K562 (cell line): ENCODE measurements at regions not wholly inside any gene's neighbourhood (a gene's known extent, or its start where the extent isn't known, plus 50 kb on each side); places are given as distances from the start of the nearest gene placed in this dataset.

ENCODE experiments used
- CTCF ChIP-seq, 3 experiments: IDR thresholded peaks in 2 of 3; conservative IDR thresholded peaks in 1 of 3; 2 replicates each; pipeline ENCODE4 v1.5.1; 2011 to 2012; ENCODE audit warnings: low read length in 3 of 3, mild to moderate bottlenecking in 3 of 3, control low read depth in 2 of 3, improper control_type of control experiment in 1 of 3, inconsistent platforms in 1 of 3, low read depth in 1 of 3, mixed read lengths in 1 of 3, moderate library complexity in 1 of 3; ENCODE audit not compliant: insufficient read depth in 2 of 3
- MAZ ChIP-seq, 2 experiments: fragments of 450-650 bp in 1 of 2; sonication (generic) in 1 of 2; formaldehyde crosslinking; IDR thresholded peaks in 1 of 2; conservative IDR thresholded peaks in 1 of 2; 2 replicates each; pipeline versions ENCODE4 v1.4.0 to v1.5.0; 2020; ENCODE audit warnings: mild to moderate bottlenecking in 1 of 2, missing genetic modification reagents in 1 of 2
- SMC3 ChIP-seq: conservative IDR thresholded peaks from 2 replicates; pipeline ENCODE4 v1.6.1; 2011; ENCODE audit warnings: low read depth, low read length, improper control_type of control experiment; ENCODE audit not compliant: insufficient read depth
- SP1 ChIP-seq: sonication (generic); formaldehyde crosslinking; IDR thresholded peaks from 2 replicates; pipeline ENCODE4 v1.8.1; 2022; ENCODE audit warnings: mild to moderate bottlenecking, missing genetic modification reagents
- TEAD4 ChIP-seq, 2 experiments: sonication (generic) in 1 of 2; formaldehyde crosslinking in 1 of 2; IDR thresholded peaks; 2 replicates each; pipeline versions ENCODE4 v1.6.1 to v1.8.0; 2012 to 2022; ENCODE audit warnings: borderline replicate concordance in 1 of 2, inconsistent platforms in 1 of 2, low read length in 1 of 2, mild to moderate bottlenecking in 1 of 2, missing genetic modification reagents in 1 of 2
- ZNF184 ChIP-seq: sonication (generic); formaldehyde crosslinking; IDR thresholded peaks from 2 replicates; pipeline ENCODE4 v1.5.0; 2020; ENCODE audit warnings: missing genetic modification reagents
- ZNF274 ChIP-seq: IDR thresholded peaks from 2 replicates; pipeline ENCODE4 v1.6.1; 2011; ENCODE audit warnings: low read depth, mild to moderate bottlenecking, low read length, moderate library complexity, borderline replicate concordance
- ZNF311 ChIP-seq: fragments of 250-450 bp; sonication (Bioruptor Pico); IDR thresholded peaks from 2 replicates; pipeline ENCODE4 v1.4.0; 2020; ENCODE audit warnings: mild to moderate bottlenecking, moderate library complexity
- TF ChIP-seq, protein P1 (sequence below): sonication (generic); formaldehyde crosslinking; IDR thresholded peaks from 2 replicates; pipeline ENCODE4 v1.5.0; 2020; ENCODE audit warnings: missing genetic modification reagents
- TF ChIP-seq, protein P2 (sequence below): IDR thresholded peaks from 3 replicates; pipeline ENCODE4 v1.6.1; 2011; ENCODE audit warnings: borderline replicate concordance, mild to moderate bottlenecking; ENCODE audit not compliant: insufficient read length, insufficient read depth

- no peak for TF ChIP-seq CTCF (IDR thresholded peaks at IDR 0.05 in 2 of 3, conservative IDR thresholded peaks at IDR 0.05 in 1 of 3; ENCODE audit: insufficient read depth in 2 of 3, low read depth in 1 of 3, low read length in 3 of 3)
- TF ChIP-seq ZNF274 = no peak
- TF ChIP-seq, protein P1, sequence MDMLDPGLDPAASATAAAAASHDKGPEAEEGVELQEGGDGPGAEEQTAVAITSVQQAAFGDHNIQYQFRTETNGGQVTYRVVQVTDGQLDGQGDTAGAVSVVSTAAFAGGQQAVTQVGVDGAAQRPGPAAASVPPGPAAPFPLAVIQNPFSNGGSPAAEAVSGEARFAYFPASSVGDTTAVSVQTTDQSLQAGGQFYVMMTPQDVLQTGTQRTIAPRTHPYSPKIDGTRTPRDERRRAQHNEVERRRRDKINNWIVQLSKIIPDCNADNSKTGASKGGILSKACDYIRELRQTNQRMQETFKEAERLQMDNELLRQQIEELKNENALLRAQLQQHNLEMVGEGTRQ = no peak
- no peak for TF ChIP-seq ZNF184
- no peak for TF ChIP-seq TEAD4 (IDR thresholded peaks at IDR 0.05; ENCODE audit: low read length)
- TF ChIP-seq TEAD4 (CRISPR knock-in tag; IDR thresholded peaks at IDR 0.05; ENCODE audit: borderline replicate concordance) = no peak
- no peak for TF ChIP-seq SMC3
- TF ChIP-seq, protein P2, sequence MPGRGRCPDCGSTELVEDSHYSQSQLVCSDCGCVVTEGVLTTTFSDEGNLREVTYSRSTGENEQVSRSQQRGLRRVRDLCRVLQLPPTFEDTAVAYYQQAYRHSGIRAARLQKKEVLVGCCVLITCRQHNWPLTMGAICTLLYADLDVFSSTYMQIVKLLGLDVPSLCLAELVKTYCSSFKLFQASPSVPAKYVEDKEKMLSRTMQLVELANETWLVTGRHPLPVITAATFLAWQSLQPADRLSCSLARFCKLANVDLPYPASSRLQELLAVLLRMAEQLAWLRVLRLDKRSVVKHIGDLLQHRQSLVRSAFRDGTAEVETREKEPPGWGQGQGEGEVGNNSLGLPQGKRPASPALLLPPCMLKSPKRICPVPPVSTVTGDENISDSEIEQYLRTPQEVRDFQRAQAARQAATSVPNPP = no peak
- no peak for TF ChIP-seq ZNF311 (CRISPR knock-in tag)
- no peak for TF ChIP-seq MAZ (CRISPR knock-in tag; conservative IDR thresholded peaks at IDR 0.05 in 1 of 2, IDR thresholded peaks at IDR 0.05 in 1 of 2)
- no peak for TF ChIP-seq SP1 (CRISPR knock-in tag)
These were observed 107.6 kb upstream of the TNC start for GRCh38 chr9:115225459-115226116.
